ENCODE measurements at regions not wholly inside any gene's neighbourhood (a gene's known extent, or its start where the extent isn't known, plus 50 kb on each side); places are given as distances from the start of the nearest gene placed in this dataset.

- Histone ChIP-seq H2AFZ (ENCODE audit: low read length, unreplicated experiment) (no peak overlapping the region), H3K36me3 (ENCODE audit: insufficient read depth, low read length) (no peaks in the 10 kb centered on the region), H3K27me3 (ENCODE audit: insufficient read depth, low read length) (no peaks in the 10 kb centered on the region), H3K79me2 (ENCODE audit: control insufficient read depth, insufficient read depth, low read length, unreplicated experiment) (no peaks in the 10 kb centered on the region), H3K4me3 (ENCODE audit: low read depth, low read length) (no peak overlapping the region), H3K4me1 (ENCODE audit: control insufficient read depth, insufficient read depth, low read length, unreplicated experiment) (no peaks in the 10 kb centered on the region), H3K27ac (ENCODE audit: low read depth, low read length) (no peak overlapping the region)
Observed at GRCh38 chr4:138085736-138086305, 156.3 kb downstream of the SLC7A11 start.

- no peaks in the 10 kb centered on the region for H3K36me3 ChIP-seq (ENCODE audit: insufficient read depth, low read length)
- H3K79me2 ChIP-seq (ENCODE audit: control insufficient read depth, insufficient read depth, low read length, unreplicated experiment) = no peaks in the 10 kb centered on the region
- no peaks in the 10 kb centered on the region for H3K27me3 ChIP-seq (ENCODE audit: insufficient read depth, low read length)
- H3K27ac ChIP-seq (ENCODE audit: low read depth, low read length) = no peak overlapping the region
- H2AFZ ChIP-seq (ENCODE audit: low read length, unreplicated experiment) = no peak overlapping the region
- H3K4me1 ChIP-seq (ENCODE audit: control insufficient read depth, insufficient read depth, low read length, unreplicated experiment) = no peaks in the 10 kb centered on the region
- no peak overlapping the region for H3K4me3 ChIP-seq (ENCODE audit: low read depth, low read length)
Observed at GRCh38 chr4:138078751-138079520, 163.2 kb downstream of the SLC7A11 start.

DNA sequence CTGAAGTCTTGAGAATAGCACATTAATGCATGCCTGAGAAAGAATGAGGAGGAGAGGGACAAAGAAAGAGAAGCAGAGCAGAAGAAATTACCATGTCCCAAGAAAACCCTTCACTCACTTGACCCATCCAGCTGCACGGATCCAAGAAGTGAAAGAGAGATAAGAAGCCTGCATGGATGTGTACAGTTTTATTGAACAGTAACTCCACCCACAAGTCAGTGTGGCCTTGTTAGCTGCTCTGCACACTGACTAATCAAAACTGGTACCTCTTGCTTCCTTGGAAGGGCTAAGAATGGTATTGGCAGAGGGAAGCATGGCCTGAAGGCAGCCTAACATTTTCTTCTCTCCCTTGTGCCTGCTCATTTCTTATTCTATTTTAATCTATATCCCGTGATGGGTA is 163.9 kb downstream of the SLC7A11 start:
- Histone ChIP-seq H3K4me1 (ENCODE audit: control insufficient read depth, insufficient read depth, low read length, unreplicated experiment) (no peaks in the 10 kb centered on the region), H3K27me3 (ENCODE audit: insufficient read depth, low read length) (no peaks in the 10 kb centered on the region), H3K79me2 (ENCODE audit: control insufficient read depth, insufficient read depth, low read length, unreplicated experiment) (no peaks in the 10 kb centered on the region), H3K27ac (ENCODE audit: low read depth, low read length) (no peak overlapping the region), H3K4me3 (ENCODE audit: low read depth, low read length) (no peak overlapping the region), H2AFZ (ENCODE audit: low read length, unreplicated experiment) (no peak overlapping the region), H3K36me3 (ENCODE audit: insufficient read depth, low read length) (no peaks in the 10 kb centered on the region)

DNA sequence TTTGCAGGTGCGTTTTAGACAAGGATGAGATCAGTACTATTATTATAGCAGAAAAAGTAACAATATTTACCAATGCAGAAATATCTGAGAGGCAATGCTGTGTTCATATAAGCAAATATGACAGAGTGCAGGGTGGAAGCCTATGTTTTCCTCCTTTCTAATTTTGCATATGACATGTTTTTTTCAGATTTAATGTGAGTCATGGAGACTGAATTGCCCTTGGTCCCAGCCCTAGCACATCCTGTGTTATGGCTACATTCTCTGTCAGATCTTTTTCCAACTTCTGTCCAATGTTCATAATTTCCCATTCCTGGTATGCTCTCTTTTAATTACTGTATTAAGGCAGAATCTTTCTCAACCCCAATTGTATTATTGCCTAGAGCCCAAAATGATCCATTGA is 165.6 kb downstream of the SLC7A11 start:
- no peaks in the 10 kb centered on the region for H3K36me3 ChIP-seq (ENCODE audit: insufficient read depth, low read length)
- no peak overlapping the region for H2AFZ ChIP-seq (ENCODE audit: low read length, unreplicated experiment)
- H3K4me1 ChIP-seq (ENCODE audit: control insufficient read depth, insufficient read depth, low read length, unreplicated experiment) = no peaks in the 10 kb centered on the region
- no peaks in the 10 kb centered on the region for H3K27me3 ChIP-seq (ENCODE audit: insufficient read depth, low read length)
- no peak overlapping the region for H3K27ac ChIP-seq (ENCODE audit: low read depth, low read length)
- H3K4me3 ChIP-seq (ENCODE audit: low read depth, low read length) = no peak overlapping the region
- no peaks in the 10 kb centered on the region for H3K79me2 ChIP-seq (ENCODE audit: control insufficient read depth, insufficient read depth, low read length, unreplicated experiment)

GRCh38 chr4:138070816-138071215 is 171.3 kb downstream of the SLC7A11 start:
- Histone ChIP-seq H3K4me3 (ENCODE audit: low read depth, low read length) (no peak overlapping the region), H3K4me1 (ENCODE audit: control insufficient read depth, insufficient read depth, low read length, unreplicated experiment) (no peaks in the 10 kb centered on the region), H3K79me2 (ENCODE audit: control insufficient read depth, insufficient read depth, low read length, unreplicated experiment) (no peaks in the 10 kb centered on the region), H3K27ac (ENCODE audit: low read depth, low read length) (no peak overlapping the region), H2AFZ (ENCODE audit: low read length, unreplicated experiment) (no peak overlapping the region), H3K36me3 (ENCODE audit: insufficient read depth, low read length) (no peaks in the 10 kb centered on the region), H3K27me3 (ENCODE audit: insufficient read depth, low read length) (no peaks in the 10 kb centered on the region)

DNA sequence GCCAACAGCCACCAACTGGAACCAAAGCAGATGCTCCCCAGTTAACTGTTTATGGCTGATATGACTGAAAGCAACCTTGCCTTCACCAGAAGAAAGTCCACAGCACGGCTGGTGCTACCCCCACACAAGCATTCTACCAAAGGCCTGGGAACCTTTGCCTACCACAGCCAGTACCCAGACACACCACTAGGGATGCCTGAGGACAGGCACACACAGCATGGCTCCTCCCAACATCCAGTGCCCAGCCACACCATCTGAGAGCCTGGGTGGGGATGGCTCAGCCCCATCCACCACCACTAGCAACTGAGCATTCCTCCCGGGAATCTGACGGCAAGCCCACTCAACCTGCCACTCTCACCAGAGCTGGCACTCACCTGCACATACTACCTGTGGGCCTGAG is 178.6 kb downstream of the SLC7A11 start:
- no peaks in the 10 kb centered on the region for H3K27me3 ChIP-seq (ENCODE audit: insufficient read depth, low read length)
- no peaks in the 10 kb centered on the region for H3K36me3 ChIP-seq (ENCODE audit: insufficient read depth, low read length)
- H3K79me2 ChIP-seq (ENCODE audit: control insufficient read depth, insufficient read depth, low read length, unreplicated experiment) = no peaks in the 10 kb centered on the region
- H2AFZ ChIP-seq (ENCODE audit: low read length, unreplicated experiment) = no peak overlapping the region
- H3K27ac ChIP-seq (ENCODE audit: low read depth, low read length) = no peak overlapping the region
- H3K4me1 ChIP-seq (ENCODE audit: control insufficient read depth, insufficient read depth, low read length, unreplicated experiment) = no peaks in the 10 kb centered on the region
- H3K4me3 ChIP-seq (ENCODE audit: low read depth, low read length) = no peak overlapping the region

DNA sequence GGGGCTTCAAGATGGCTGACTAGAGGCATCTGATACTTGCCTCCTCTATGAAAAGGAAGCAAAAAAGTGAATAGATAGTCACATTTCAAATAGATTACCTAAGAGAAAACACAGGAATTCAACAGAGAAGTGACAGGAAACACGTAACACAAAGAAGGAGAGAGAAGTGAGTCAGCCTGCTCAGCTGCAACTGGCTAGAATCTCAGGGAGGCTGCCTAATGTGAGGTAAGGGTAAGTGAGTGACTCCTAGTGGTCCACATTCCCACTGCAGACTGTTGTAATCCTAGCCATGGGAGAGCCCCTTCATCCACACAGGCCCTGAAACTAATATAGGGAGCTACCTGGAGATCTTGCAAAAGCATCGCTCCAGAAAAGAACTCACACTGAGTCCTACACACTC is 179.2 kb downstream of the SLC7A11 start:
- no peaks in the 10 kb centered on the region for H3K27me3 ChIP-seq (ENCODE audit: insufficient read depth, low read length)
- no peak overlapping the region for H3K27ac ChIP-seq (ENCODE audit: low read depth, low read length)
- H3K4me1 ChIP-seq (ENCODE audit: control insufficient read depth, insufficient read depth, low read length, unreplicated experiment) = no peaks in the 10 kb centered on the region
- H3K4me3 ChIP-seq (ENCODE audit: low read depth, low read length) = no peak overlapping the region
- H3K79me2 ChIP-seq (ENCODE audit: control insufficient read depth, insufficient read depth, low read length, unreplicated experiment) = no peaks in the 10 kb centered on the region
- no peak overlapping the region for H2AFZ ChIP-seq (ENCODE audit: low read length, unreplicated experiment)
- H3K36me3 ChIP-seq (ENCODE audit: insufficient read depth, low read length) = no peaks in the 10 kb centered on the region

- Histone ChIP-seq H3K4me3 (ENCODE audit: low read depth, low read length) (no peak overlapping the region), H2AFZ (ENCODE audit: low read length, unreplicated experiment) (no peak overlapping the region), H3K27ac (ENCODE audit: low read depth, low read length) (peak overlapping the region; percentile 21), H3K4me1 (ENCODE audit: control insufficient read depth, insufficient read depth, low read length, unreplicated experiment) (peaks cover 32% of the 10 kb centered on the region), H3K79me2 (ENCODE audit: control insufficient read depth, insufficient read depth, low read length, unreplicated experiment) (no peaks in the 10 kb centered on the region), H3K27me3 (ENCODE audit: insufficient read depth, low read length) (no peaks in the 10 kb centered on the region), H3K36me3 (ENCODE audit: insufficient read depth, low read length) (no peaks in the 10 kb centered on the region)
Observed at GRCh38 chr4:138056541-138056940, 185.6 kb downstream of the SLC7A11 start.

- Histone ChIP-seq H3K27ac (ENCODE audit: low read depth, low read length) (peak overlapping the region; percentile 79), H2AFZ (ENCODE audit: low read length, unreplicated experiment) (peak overlapping the region; percentile 57), H3K4me1 (ENCODE audit: control insufficient read depth, insufficient read depth, low read length, unreplicated experiment) (peaks cover 39% of the 10 kb centered on the region), H3K36me3 (ENCODE audit: insufficient read depth, low read length) (no peaks in the 10 kb centered on the region), H3K27me3 (ENCODE audit: insufficient read depth, low read length) (no peaks in the 10 kb centered on the region), H3K4me3 (ENCODE audit: low read depth, low read length) (peak overlapping the region; percentile 9; the same call in 1 of the 2 replicates), H3K79me2 (ENCODE audit: control insufficient read depth, insufficient read depth, low read length, unreplicated experiment) (no peaks in the 10 kb centered on the region)
Observed at GRCh38 chr4:138055890-138056289, 186.3 kb downstream of the SLC7A11 start.

DNA sequence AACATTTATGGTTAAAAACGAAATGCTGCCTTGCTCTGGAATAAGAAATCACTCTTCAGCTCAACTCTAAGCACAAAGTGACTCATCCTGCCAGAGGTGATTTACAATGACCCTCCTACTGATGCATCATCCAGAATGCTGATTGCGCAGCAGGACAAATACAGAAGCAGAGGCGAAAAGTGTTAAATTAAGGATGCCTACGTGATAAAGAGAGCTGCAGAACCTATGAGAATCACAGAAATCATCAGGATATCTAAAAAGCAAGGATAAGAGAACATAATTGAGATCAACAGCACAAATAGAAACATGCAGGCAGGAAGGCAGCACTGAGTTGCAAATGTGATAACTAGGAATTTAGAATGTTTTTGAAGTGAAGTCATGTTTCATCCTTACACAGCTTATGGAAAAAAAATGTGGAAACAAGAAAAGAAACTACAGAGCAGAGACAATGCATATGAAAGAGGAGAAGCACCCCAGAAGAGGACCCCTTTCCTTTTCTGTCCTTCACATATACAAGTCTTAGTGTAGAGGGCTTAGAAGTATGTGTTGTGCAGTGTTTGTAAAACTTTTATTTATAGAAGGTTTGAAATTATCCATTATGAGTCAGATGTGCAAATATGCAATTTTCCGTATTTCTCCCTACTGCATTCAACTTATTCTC is 188.4 kb downstream of the SLC7A11 start:
- Histone ChIP-seq H2AFZ (ENCODE audit: low read length, unreplicated experiment) (peak overlapping the region; percentile 32), H3K36me3 (ENCODE audit: insufficient read depth, low read length) (no peaks in the 10 kb centered on the region), H3K27ac (ENCODE audit: low read depth, low read length) (peak overlapping the region; percentile 79), H3K79me2 (ENCODE audit: control insufficient read depth, insufficient read depth, low read length, unreplicated experiment) (no peaks in the 10 kb centered on the region), H3K27me3 (ENCODE audit: insufficient read depth, low read length) (no peaks in the 10 kb centered on the region), H3K4me1 (ENCODE audit: control insufficient read depth, insufficient read depth, low read length, unreplicated experiment) (peaks cover 40% of the 10 kb centered on the region), H3K4me3 (ENCODE audit: low read depth, low read length) (peak overlapping the region; percentile 72)

Measured in ACC112 (cell line).